SK-N-MC (cell line): ENCODE measurements at regions not wholly inside any gene's neighbourhood (a gene's known extent, or its start where the extent isn't known, plus 50 kb on each side); places are given as distances from the start of the nearest gene placed in this dataset.

Experiments
- DNase-seq: peaks from one replicate; pipeline ENCODE4 v3.0.0-alpha.2; 2011; ENCODE audit warnings: low read depth, low spot score
- H3K27ac ChIP-seq: fragments of 200-600 bp; sonication (generic); 2 replicates; pipeline ENCODE4 v1.5.1; 2016; ENCODE audit warnings: mixed run types
- H3K36me3 ChIP-seq: fragments of 200-600 bp; sonication (generic); 2 replicates; pipeline ENCODE4 v1.6.1; 2017; ENCODE audit warnings: antibody characterized with exemption, low read length, mixed read lengths; ENCODE audit not compliant: insufficient read depth
- H3K4me3 ChIP-seq: fragments of 200-600 bp; sonication (generic); 2 replicates; pipeline ENCODE4 v1.5.1; 2016
- H3K9ac ChIP-seq: fragments of 200-600 bp; sonication (generic); 2 replicates; pipeline ENCODE4 v1.8.0; 2017; ENCODE audit warnings: mixed run types, mixed read lengths; ENCODE audit not compliant: insufficient read length
- H3K9me3 ChIP-seq: fragments of 200-600 bp; sonication (generic); 2 replicates; pipeline ENCODE4 v1.6.1; 2017; ENCODE audit warnings: low read depth, mild to moderate bottlenecking, antibody characterized with exemption, low read length, moderate library complexity, mixed read lengths
- EZH2 ChIP-seq: fragments of 200-600 bp; sonication (generic); IDR thresholded peaks from one replicate; pipeline ENCODE4 v1.6.1; 2017; ENCODE audit warnings: antibody characterized with exemption
- FOXP2 ChIP-seq: optimal IDR thresholded peaks from 2 replicates; pipeline ENCODE3; 2011; ENCODE audit warnings: mild to moderate bottlenecking, moderate library complexity; ENCODE audit not compliant: insufficient read depth; ENCODE audit errors: extremely low read length, control extremely low read depth
- POLR2AphosphoS5 ChIP-seq: IDR thresholded peaks from 2 replicates; pipeline ENCODE4 v1.6.1; 2012; ENCODE audit warnings: mild to moderate bottlenecking, low read depth, low read length, borderline replicate concordance

GRCh38 chr20:16220826-16221225 is 352.4 kb downstream of the KIF16B start:
- no peak for TF ChIP-seq EZH2
- no peak for TF ChIP-seq FOXP2
- TF ChIP-seq POLR2AphosphoS5: no peak
- no peak overlapping the region for H3K4me3 ChIP-seq
- H3K9ac ChIP-seq: no peak overlapping the region
- no peak for DNase-seq
- no peaks in the 10 kb centered on the region for H3K9me3 ChIP-seq
- H3K27ac ChIP-seq: no peak overlapping the region
- H3K36me3 ChIP-seq: no peaks in the 10 kb centered on the region

- H3K36me3 ChIP-seq: no peaks in the 10 kb centered on the region
- no peaks in the 10 kb centered on the region for H3K9me3 ChIP-seq
- DNase-seq: no peak
- no peak overlapping the region for H3K9ac ChIP-seq
- no peak overlapping the region for H3K27ac ChIP-seq
- TF ChIP-seq FOXP2 (no peak), POLR2AphosphoS5 (no peak), EZH2 (no peak)
- H3K4me3 ChIP-seq: no peak overlapping the region
Observed at GRCh38 chr20:16219182-16219581, 354.1 kb downstream of the KIF16B start.

- Histone ChIP-seq H3K9ac (no peak overlapping the region), H3K36me3 (no peaks in the 10 kb centered on the region), H3K4me3 (no peak overlapping the region), H3K27ac (no peak overlapping the region), H3K9me3 (no peaks in the 10 kb centered on the region)
- TF ChIP-seq POLR2AphosphoS5 (no peak), FOXP2 (no peak), EZH2 (no peak)
- DNase-seq: no peak
Observed at GRCh38 chr20:16216914-16217230, 356.4 kb downstream of the KIF16B start.

- no peaks in the 10 kb centered on the region for H3K9me3 ChIP-seq
- H3K27ac ChIP-seq: no peak overlapping the region
- no peak overlapping the region for H3K4me3 ChIP-seq
- DNase-seq: no peak
- H3K9ac ChIP-seq: no peak overlapping the region
- TF ChIP-seq POLR2AphosphoS5 (no peak), EZH2 (no peak), FOXP2 (no peak)
- H3K36me3 ChIP-seq: no peaks in the 10 kb centered on the region
Observed at GRCh38 chr20:16216227-16216913, 356.9 kb downstream of the KIF16B start.

- Histone ChIP-seq H3K4me3 (no peak overlapping the region), H3K9me3 (no peaks in the 10 kb centered on the region), H3K9ac (no peak overlapping the region), H3K27ac (no peak overlapping the region), H3K36me3 (no peaks in the 10 kb centered on the region)
- no peak for DNase-seq
- TF ChIP-seq POLR2AphosphoS5: no peak
- no peak for TF ChIP-seq FOXP2
- no peak for TF ChIP-seq EZH2
Observed at GRCh38 chr20:16215041-16215440, 358.2 kb downstream of the KIF16B start.

GRCh38 chr20:16212790-16213189 is 360.5 kb downstream of the KIF16B start:
- TF ChIP-seq POLR2AphosphoS5 (no peak), FOXP2 (no peak), EZH2 (no peak)
- Histone ChIP-seq H3K9ac (no peak overlapping the region), H3K4me3 (no peak overlapping the region), H3K36me3 (no peaks in the 10 kb centered on the region), H3K27ac (no peak overlapping the region), H3K9me3 (no peaks in the 10 kb centered on the region)
- no peak for DNase-seq

- Histone ChIP-seq H3K9me3 (no peaks in the 10 kb centered on the region), H3K4me3 (no peak overlapping the region), H3K9ac (no peak overlapping the region), H3K27ac (no peak overlapping the region), H3K36me3 (no peaks in the 10 kb centered on the region)
- no peak for TF ChIP-seq POLR2AphosphoS5
- TF ChIP-seq EZH2: no peak
- no peak for TF ChIP-seq FOXP2
- no peak for DNase-seq
Observed at GRCh38 chr20:16209951-16210361, 363.3 kb downstream of the KIF16B start.

- no peak overlapping the region for H3K9ac ChIP-seq
- H3K9me3 ChIP-seq: no peaks in the 10 kb centered on the region
- no peaks in the 10 kb centered on the region for H3K36me3 ChIP-seq
- no peak for DNase-seq
- TF ChIP-seq FOXP2: no peak
- TF ChIP-seq POLR2AphosphoS5: no peak
- no peak for TF ChIP-seq EZH2
- H3K27ac ChIP-seq: no peak overlapping the region
- H3K4me3 ChIP-seq: no peak overlapping the region
Observed at GRCh38 chr20:16209357-16209756, 363.9 kb downstream of the KIF16B start.

GRCh38 chr20:16208443-16208842 is 364.8 kb downstream of the KIF16B start:
- TF ChIP-seq EZH2 (no peak), POLR2AphosphoS5 (no peak), FOXP2 (no peak)
- no peak for DNase-seq
- H3K27ac ChIP-seq: no peak overlapping the region
- no peak overlapping the region for H3K4me3 ChIP-seq
- no peak overlapping the region for H3K9ac ChIP-seq
- H3K36me3 ChIP-seq: no peaks in the 10 kb centered on the region
- H3K9me3 ChIP-seq: no peaks in the 10 kb centered on the region
